Gastroesophageal sphincter (tissue), 3 donors: ENCODE measurements at regions not wholly inside any gene's neighbourhood (a gene's known extent, or its start where the extent isn't known, plus 50 kb on each side); places are given as distances from the start of the nearest gene placed in this dataset.
"Not testable (repeated sequence)": the region's sequence is repeated elsewhere in the genome, so short reads cannot be mapped to it uniquely, and the experiment has no call there.

Experiments used
- CTCF ChIP-seq, 4 experiments: fragments of 200-600 bp in 2 of 4; fragments of 450-650 bp in 2 of 4; sonication (generic) in 1 of 4; IDR thresholded peaks; one replicate each; pipeline ENCODE4 v1.5.1; 2017 to 2019; ENCODE audit warnings: antibody characterized with exemption in 4 of 4, mild to moderate bottlenecking in 2 of 4, moderate library complexity in 2 of 4
- EP300 ChIP-seq: sonication (generic); formaldehyde crosslinking; IDR thresholded peaks from one replicate; pipeline ENCODE4 v1.6.1; 2017; ENCODE audit warnings: antibody characterized with exemption, mild to moderate bottlenecking
- POLR2A ChIP-seq, 2 donors: fragments of 450-650 bp; IDR thresholded peaks; one replicate each; pipeline ENCODE4 v1.6.1; 2017; ENCODE audit warnings: antibody characterized with exemption in 2 of 2, mild to moderate bottlenecking in 2 of 2, moderate library complexity in 1 of 2

- not testable (repeated sequence) for TF ChIP-seq POLR2A (IDR thresholded peaks at IDR 0.05); CTCF (IDR thresholded peaks at IDR 0.05); EP300
These were observed 290.5 kb upstream of the GATB start for GRCh38 chr4:152051332-152051731.
